ENCODE measurements at regions not wholly inside any gene's neighbourhood (a gene's known extent, or its start where the extent isn't known, plus 50 kb on each side); places are given as distances from the start of the nearest gene placed in this dataset.
A peak's percentile ranks its signal among the peaks of the same experiment; 100 is the strongest.

DNA sequence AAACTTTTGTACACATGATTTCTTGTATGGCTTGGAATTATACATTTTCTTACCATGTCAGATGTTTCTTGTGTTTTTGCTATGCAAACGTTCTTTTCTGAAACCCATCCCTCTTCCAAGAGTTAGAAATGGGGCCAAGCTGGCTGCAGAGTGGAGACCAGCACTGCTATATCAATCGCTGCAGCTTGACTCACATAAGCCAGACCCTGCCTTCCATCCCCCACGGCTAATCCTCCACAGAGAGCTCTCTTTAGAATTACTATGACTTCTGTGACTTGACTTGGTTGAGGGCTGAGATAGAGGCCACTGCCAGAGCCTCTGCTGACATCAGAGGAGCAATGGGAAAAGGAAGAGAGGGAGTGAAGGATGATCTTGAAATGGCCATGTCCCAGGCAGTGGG is 147.9 kb downstream of the DACT1 start:
- no peak for DNase-seq

DNA sequence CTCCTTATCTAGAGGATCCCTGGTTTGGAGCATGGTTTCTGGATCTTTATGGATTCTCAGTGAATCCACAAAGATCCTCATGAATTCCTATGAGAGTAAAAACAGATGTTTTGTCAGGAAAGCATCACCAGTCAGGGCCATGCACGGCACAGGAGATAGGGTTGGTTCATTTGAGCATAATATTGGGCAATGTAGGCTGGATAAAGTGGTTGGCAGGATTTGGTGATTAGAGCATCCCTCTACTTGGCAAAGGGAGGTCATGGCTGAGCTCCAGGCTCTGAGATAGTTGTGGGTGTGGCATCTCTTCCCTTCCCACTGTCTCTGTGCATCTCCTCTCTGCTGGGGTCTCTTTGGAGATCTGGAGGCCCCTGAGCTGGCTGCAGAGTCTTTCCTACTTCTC is 149.8 kb downstream of the DACT1 start:
- DNase-seq = no peak

- no peak for DNase-seq
These were observed 151.1 kb downstream of the DACT1 start for GRCh38 chr14:58788655-58789503.

DNA sequence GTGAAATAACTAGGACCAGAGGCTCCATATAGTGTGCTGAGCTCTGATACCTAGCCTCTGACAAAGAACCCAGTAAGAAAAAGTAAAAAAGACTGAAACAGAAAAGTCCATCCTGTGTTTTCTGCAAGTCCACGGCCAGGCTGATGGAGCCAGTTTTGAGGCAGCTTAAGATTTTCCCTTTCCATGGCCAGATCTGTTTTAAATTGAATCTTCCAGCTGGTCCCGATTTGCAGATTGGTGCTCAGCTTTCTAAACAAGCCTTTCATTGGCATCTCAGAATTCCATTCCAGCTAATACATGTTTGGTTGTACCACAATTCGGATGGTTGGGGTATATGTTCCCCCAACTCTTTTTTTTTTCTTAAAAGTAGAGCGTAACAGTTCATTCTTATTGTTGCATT is 152.0 kb downstream of the DACT1 start:
- DNase-seq = no peak

- DNase-seq = no peak
These were observed 154.7 kb downstream of the DACT1 start for GRCh38 chr14:58792416-58792815.

DNA sequence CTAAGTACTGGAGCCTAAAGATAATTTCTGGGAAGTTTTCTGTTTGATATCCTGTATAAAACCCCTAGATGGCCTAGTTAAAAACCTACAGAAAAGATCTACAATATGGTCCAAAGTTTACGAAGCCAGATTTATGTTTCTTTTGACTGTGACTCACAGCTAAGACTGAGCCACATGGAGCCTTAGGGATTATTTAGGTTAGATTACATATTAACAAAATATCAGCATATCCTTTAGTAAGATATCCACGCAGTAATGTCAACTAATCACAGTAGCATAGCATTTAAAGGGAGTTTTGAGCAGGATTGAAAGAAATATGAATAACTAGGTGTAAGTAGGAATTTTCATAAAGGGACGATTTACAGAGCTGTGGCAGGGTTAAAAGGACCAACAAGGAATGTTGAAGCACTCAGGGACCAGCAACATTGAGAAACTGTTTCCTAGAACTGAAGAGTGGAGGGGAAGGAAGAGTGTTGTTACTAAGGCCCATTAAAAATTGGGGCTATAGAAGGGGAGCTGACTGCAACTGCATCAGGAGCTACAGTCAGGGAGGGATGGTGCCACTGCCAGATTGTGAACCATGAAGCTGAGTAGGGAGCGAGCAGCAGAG is 155.5 kb downstream of the DACT1 start:
- DNase-seq = no peak

- no peak for DNase-seq
These were observed 157.4 kb downstream of the DACT1 start for GRCh38 chr14:58794993-58795762.

- peak; percentile 100 for DNase-seq
These were observed 158.7 kb downstream of the DACT1 start for GRCh38 chr14:58796242-58797009.

GRCh38 chr14:58797010-58797429 is 159.3 kb downstream of the DACT1 start:
- DNase-seq = no peak

DNA sequence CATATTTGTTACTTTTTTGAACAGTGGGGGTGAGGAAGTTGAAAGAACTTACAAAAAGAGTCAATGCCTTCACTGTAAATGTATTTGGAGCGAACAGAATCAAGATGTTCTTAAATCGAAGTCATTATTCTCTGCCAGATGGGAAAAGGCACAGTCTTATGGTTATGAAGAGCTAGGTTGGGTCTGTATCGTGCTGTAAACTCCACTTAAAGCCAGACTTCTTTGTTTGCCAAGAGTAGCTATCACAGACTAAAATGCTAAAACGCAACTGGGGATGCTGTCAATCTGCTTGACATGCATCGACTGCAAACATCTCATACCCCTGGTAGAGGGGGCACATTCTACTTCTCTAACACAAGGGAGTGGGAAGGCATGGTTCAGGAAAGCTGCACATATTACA is 160.4 kb downstream of the DACT1 start:
- peak; percentile 71 for DNase-seq

DNA sequence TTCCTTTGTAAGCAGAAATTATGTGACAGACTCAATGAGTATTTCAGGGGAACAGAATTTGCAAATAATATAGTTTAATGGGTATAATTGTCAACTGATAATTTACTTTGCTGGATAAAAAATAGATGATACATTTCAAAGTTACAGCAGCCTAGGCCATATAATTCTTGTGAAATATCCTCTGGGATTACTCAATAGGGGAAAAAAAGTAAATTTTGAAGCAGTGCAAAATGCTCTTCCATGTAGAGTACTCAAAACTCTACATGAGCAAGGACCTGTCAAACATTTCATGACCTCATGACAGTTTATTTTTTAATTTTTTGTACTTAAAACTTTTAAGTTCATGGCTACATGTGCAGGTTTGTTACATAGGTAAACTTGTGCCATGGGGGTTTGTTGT is 163.3 kb downstream of the DACT1 start:
- DNase-seq = no peak

DNA sequence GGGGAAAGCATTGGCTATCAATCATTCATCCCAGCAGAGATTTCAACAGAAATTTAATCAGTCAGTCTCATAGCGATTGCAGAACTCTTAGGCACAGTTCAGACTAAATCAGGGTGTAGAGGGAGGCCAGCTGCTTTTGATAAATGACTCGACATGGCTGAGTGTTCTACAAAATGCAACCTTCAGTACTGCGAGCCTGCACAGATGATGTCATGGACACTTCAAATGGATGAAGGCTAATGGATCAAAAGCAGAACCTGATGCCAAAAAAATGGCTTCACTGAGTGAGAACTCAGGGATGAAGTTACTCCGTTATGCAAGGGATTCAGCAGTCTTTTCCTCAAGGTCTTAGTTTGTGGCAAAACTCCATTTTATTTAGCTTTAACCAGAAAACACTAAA is 167.3 kb downstream of the DACT1 start:
- DNase-seq = peak; percentile 98

GRCh38 chr14:58805605-58806409 is 168.0 kb downstream of the DACT1 start:
- DNase-seq = peak; percentile 100

GRCh38 chr14:58807191-58807590 is 169.4 kb downstream of the DACT1 start:
- no peak for DNase-seq

GRCh38 chr14:58808828-58809227 is 171.1 kb downstream of the DACT1 start:
- DNase-seq = peak; percentile 94

GRCh38 chr14:58809520-58809919 is 171.8 kb downstream of the DACT1 start:
- DNase-seq = no peak

GRCh38 chr14:58812050-58812910 is 174.5 kb downstream of the DACT1 start:
- no peak for DNase-seq

DNA sequence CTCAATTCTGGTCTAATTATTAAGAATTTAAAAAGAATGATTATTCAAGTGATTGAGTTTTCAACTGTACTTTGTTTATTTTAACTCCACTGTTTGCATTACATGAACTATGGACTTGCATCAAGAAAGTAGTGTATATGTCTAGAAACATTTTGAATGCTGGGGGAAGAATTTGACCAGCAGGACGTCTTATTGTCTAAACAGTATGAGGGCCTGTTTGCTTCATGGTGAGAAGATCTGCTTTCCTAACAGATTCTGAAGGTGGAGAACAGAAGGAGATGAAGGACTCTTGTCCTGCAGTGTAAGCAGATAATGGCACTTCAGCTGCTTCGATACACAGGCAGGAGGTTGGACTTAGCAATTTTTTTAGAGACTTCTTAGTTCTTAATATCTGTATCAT is 176.0 kb downstream of the DACT1 start:
- DNase-seq = peak; percentile 76

DNA sequence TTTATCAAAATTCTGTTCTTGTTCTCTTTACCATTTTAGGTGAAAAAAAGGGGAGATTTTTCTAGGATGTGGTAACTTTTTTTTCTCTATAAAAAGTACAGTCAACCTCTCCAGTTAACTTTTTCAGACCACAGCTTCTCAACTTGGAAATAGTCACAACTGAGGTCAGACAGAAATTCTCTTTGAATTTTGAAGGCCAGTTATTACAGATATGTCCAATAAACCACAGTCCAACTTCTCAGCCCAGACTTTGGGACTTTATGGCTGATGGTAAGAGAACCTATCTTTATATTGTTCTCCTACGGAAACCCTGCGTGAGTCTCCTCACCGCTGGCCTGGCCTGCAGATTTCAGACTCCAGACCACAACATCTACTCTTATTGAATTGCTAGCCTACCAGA is 176.7 kb downstream of the DACT1 start:
- DNase-seq = no peak

DNA sequence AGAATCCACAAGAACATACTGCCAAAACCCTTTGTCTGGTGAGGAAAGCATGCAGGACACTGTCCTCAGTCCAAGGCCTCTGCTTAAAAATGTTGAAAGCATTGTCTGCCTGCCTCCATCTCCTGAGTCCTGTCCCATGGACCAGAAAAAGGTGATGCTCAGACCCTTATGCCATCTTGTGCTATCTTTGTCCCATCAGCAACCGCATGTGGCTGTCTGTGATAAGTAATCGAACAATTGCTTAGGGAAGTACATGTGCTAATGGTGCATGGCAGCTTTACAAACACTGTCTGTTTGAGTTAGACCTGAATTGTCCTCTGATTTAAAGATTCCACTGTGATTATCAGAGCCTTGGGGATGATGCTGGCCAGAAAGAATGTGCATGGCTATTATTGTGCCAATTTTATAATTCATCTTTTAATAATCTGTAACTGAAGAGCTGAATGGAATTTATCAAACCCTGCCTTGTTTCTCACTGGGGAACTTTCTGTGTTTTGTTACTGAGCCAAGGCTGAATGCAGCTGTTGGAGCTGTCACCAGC is 177.5 kb downstream of the DACT1 start:
- DNase-seq = no peak

GRCh38 chr14:58815794-58816193 is 178.0 kb downstream of the DACT1 start:
- DNase-seq = no peak
